Right forelimb (tissue), 1 donor: ENCODE measurements at regions not wholly inside any gene's neighbourhood (a gene's known extent, or its start where the extent isn't known, plus 50 kb on each side); places are given as distances from the start of the nearest gene placed in this dataset.

Source experiments
- DNase-seq: peaks from one replicate; pipeline ENCODE4 v3.0.0-alpha.2; 2018

DNA sequence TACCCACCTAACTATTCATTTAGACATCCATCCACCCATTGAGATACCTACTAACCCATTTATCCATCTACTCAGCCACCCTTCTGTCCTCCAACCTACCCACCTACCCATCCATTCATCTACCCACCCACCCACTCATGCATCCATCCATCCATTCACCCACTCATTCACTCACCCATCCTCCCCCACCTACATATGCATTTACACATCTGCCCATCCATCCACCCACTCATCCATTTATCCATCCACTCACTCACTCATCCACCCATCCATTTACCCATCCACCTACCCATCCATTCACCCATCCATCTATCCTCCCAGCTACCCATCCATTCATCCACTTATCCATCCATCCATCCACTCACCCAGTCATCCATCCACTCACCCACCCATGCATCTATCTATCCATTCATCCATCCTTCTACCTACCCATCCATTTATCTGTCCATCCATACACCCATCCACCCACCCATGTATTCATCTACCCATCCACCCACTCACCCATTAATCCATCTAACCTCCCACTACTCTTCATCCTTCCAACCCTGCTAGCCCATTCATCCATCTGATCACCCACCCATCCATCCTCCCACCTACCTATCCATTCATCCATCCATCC lies 378.7 kb downstream of the CTTN start:
- no peak for DNase-seq

GRCh38 chr11:70778883-70779282 lies 380.6 kb downstream of the CTTN start:
- DNase-seq: no peak

- DNase-seq: no peak
Measured at GRCh38 chr11:70779433-70780245, 381.3 kb downstream of the CTTN start.

DNA sequence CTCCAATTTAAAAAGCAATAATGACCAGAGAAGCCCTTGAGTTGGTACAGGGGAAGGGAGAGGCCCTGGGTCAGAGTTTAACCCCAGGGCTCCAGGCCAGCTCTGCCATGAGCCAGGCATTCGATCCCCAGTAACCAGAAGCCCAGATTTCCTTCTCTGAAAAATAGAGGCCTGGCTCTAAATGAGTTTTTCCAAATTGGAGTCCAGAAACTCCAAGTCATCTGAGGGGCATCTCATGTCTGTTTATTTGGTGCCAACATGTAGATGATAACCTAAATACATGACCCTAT lies 381.9 kb downstream of the CTTN start:
- DNase-seq: no peak

GRCh38 chr11:70782401-70782913 lies 384.1 kb downstream of the CTTN start:
- no peak for DNase-seq

DNA sequence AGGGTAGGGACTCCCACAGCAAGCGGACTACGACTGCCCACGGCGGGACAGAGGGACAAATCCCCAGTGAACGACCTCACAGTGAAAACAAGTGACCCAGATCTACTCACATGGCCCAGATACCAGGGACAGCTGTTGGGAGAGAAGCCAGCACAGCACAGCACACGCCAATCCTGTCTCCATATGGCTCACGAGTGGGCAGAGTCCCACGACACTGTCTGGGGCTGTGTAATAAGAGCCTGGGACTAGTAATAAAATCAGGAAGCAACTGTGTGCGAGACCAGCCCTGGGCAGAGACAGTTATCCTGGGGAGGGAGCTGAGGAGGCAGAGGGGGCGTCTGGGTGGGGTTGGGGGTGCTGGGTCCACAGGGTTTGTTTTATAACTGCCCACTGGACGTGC lies 385.0 kb downstream of the CTTN start:
- no peak for DNase-seq

DNA sequence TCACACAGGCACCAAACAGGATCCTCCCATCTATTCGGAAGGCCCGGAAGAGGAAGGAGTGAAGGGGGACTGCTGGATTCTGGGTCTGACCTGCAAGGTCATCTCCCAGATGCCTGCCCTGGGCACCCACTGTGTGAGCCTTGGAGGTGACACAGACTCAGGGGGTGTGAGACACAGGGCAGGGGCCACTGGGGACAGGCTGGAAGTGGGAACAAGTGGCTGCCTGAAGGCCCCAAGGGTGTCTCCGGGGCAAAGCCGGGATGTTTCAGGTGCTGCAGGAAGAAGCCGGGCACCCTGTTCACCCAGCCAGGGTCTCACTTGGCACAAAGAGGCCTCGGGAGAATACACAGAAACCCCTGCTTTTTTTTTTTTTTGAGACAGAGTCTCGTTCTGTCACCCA lies 385.5 kb downstream of the CTTN start:
- DNase-seq: no peak

DNA sequence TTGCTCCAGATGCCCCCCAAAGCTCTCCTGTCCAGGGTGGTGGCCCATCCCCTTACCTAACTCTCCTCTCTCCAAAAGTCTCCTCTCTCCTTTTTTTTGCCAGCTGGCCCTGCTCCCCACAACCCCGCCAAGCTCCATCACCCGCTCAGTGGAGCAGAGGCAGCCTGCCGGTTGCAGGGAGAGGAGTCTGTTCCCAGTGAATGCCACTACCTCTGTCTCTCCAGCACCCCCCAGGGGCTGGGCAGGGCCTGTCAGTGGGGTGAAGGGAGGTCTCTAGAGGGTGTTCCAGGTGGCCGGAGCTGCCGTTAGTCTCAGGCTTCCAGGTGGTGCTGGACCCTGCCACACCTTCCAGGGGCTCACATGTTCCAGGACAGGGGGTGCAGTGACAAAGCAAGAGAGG lies 387.0 kb downstream of the CTTN start:
- DNase-seq: no peak

DNA sequence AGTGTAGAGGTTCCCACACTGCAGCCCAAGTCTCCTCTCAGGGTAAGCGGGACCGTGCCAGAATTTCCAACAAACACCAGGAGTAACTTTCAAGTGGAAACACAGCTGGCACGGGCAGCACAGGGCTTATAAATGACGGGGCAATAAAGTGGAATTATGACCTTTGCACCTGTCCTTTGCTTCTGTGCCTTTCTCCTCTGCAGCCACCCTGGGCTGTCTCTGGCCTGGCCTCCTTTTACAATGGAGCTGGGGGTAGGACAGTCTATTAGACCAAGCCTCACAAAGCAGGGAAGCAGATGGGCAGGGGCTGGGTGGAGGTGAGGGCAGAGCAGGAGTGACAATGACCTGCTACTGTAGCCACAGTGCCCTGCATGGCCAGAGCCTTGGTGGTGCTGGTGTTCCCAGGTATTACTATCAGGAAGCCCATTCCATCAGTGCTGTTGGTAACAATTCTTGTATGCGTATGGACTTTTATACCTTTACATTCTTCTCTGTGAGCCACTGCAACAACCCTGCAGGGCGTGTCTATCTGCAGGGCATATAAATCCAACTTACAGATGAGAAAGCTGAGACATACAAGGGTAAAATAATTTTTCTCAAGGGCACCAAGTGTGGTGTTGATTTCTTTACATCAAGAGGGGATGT lies 387.8 kb downstream of the CTTN start:
- no peak for DNase-seq

DNA sequence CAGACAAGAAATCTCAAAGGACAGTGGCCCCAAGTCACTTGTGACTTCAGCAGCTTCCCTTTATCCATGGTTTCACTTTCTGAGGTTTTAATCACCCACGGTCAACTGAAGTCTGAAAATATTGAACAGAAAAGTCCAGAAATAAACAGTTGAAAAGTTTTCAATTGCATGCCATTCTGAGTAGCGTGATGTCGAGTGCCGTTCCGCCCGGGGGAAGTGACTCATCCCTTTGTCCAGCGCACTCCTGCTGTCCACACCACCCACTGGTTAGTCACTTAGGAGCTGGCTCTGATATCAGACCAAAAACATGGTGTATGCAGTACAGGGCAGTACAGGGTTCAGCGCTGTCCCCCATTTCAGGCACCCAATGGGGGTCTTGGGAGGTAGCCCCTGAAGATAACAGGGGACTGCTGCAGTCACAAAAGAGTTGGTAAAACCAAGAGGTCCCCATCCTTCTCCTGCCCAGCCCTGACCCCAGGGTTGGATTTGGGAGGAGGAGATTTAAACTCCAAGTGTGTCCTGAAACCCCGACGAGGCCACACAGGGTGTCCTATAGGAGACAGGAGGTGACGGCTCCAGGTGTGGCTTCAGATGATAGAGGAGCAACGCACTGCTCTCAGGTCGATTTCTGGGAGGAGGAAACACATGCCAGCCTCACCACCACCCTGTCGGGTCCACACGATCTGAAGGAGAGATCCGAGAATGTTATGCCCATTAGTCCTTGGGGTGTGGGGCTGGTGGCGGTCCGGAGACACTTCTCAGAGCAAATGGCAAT lies 390.1 kb downstream of the CTTN start:
- no peak for DNase-seq

- DNase-seq: no peak
Measured at GRCh38 chr11:70790671-70791300, 392.5 kb downstream of the CTTN start.

- no peak for DNase-seq
Measured at GRCh38 chr11:70796648-70797227, 398.4 kb downstream of the CTTN start.

DNA sequence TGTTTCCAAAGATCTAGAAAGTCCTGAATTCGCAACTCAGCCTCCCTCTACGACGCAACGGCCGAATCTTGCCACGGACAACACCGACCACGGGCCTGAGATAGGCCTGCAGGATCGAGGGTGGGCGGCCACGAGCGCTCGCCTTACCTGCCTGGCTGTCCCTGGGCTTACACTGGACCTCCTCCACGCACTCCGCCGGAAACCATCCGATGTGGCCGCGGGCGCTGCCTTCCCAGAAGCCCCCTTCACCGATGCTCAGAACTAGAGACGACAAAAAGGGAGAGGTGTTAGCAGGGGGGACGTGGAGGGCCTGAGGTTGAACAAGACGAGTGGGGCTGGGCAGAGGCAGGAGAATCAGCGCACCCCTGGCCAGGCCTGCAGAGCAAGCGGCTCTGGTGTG lies 400.0 kb downstream of the CTTN start:
- DNase-seq: no peak

- no peak for DNase-seq
Measured at GRCh38 chr11:70799386-70799785, 401.1 kb downstream of the CTTN start.

DNA sequence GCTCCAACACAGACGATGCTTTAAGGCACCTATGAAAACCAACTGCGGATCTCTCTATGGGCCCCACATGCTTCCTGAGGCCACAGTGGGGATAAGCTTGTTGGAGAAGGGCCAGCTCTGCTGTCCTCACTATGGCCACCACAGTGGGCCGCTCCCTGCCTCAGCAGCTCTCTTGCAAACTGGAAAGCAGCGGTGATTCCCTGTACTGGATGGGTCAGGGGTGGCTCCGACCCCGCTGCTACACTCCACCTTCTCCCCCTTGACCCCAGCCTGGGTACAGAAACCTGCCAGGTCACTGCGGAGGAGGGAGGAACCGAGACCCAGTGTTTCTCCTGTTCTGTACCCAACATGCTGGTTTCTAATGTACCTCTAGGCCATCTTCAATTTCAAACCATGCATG lies 403.9 kb downstream of the CTTN start:
- no peak for DNase-seq

DNA sequence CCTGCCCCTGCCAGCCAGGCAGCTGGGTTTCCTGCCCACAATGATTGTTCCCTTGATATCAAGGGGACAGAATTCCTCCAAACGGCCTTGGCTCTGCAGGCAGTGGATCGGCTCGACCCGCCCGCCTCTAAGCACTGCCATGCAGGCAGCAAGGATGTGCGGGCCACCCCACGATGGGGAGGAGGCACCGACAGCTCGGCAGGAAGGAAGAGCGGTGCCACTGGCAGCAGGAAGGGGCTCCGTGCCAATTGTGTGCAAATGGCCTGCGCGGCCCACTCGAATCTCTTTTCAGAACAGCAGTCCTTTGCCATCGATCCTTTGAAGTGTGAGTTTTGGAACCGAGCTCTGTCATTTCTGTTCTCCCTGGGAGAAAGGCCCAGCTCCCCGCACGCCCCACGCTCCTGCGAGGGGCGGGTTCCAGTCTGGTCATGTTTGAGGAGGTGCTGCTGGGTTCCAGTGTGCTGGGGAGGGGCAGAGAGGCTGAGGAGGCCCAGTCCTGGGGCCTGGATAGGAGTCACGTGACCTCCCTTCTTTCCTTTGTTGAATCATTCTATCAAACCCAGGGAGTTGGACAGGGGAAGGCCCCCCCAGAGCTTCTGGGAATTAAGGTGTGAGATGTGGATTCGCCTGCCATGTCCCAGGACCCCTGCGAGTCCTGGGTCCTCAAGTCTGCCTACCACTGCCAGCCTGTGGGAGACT lies 406.0 kb downstream of the CTTN start:
- DNase-seq: no peak

DNA sequence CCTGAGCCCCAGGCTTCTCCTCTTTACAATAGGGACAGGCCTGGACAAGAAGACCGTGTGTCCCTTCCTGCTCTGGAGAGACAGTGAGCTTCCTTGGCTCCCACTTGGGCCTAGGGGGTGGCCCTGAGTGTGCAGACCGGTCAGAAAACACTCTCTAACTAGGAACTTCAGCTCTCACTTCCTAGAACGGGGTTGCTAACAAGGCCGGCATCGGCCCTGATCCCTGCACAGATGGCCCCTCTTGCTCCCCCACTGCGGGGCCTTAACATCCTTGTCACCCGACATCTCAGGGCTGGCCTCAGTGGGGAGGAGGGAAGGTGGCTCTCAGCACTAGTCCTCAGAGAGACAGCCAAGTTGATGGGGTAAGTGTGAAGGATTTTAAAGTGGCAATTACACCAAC lies 406.9 kb downstream of the CTTN start:
- no peak for DNase-seq

- no peak for DNase-seq
Measured at GRCh38 chr11:70805971-70806370, 407.6 kb downstream of the CTTN start.

DNA sequence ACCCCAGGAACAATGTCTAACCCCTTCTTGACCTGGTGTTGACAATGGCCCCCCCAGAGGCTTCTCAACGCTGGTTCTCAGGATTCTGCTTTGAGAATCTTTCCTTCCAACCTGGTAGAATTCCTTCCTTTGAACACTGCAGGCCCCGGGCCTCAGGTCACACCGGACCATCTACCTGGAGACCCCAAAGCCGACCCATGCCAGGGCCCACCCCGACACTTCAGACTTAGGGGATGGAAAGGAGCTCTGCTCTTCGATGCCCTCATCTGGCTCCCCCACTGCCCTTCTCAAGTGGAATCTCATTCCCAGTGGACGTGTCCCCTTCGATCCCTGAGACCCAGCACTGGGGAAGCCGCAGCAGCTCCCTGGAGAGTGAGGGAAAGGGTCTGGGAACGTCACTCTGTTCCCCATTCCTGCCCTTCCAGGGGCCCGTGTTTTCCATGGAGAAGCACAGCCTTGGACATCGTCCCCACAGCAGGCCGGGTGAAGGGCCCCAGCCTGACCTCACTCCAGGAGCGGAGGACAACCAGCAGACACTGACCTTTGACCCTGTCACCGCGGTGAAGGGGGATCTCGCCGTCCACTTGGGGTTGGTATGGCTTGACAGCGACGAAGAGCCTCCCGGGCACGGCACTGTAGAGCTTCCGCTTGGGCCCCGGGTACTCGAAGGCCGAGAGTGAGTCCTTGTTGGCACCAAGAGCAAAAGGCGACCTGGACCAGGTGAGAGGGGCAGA lies 408.3 kb downstream of the CTTN start:
- no peak for DNase-seq

- no peak for DNase-seq
Measured at GRCh38 chr11:70807195-70807543, 408.8 kb downstream of the CTTN start.

- no peak for DNase-seq
Measured at GRCh38 chr11:70808686-70809375, 410.5 kb downstream of the CTTN start.
